ENCODE measurements at regions not wholly inside any gene's neighbourhood (a gene's known extent, or its start where the extent isn't known, plus 50 kb on each side); places are given as distances from the start of the nearest gene placed in this dataset.

- TF ChIP-seq FOXM1 (IDR thresholded peaks at IDR 0.05; ENCODE audit: low read depth, low read length) (no peak), HCFC1 (IDR thresholded peaks at IDR 0.05; ENCODE audit: low read length) (no peak), ZNF274 (IDR thresholded peaks at IDR 0.05; ENCODE audit: insufficient read depth, insufficient read length) (no peak)
Measured at GRCh38 chr9:134265078-134265477, 61.2 kb upstream of the RXRA start (continued).

GRCh38 chr9:134266418-134266817 is 59.8 kb upstream of the RXRA start:
- H3K27me3 ChIP-seq (replicated peaks in 1 of 2; ENCODE audit: control insufficient read depth in 2 of 2, insufficient read depth in 2 of 2, low read length in 1 of 2): no peaks in the 10 kb centered on the region; a peak in 3 of 4 replicates
- peaks cover 5% of the 10 kb centered on the region; the same call in 2 of the 3 replicates for H3K9me3 ChIP-seq (replicated peaks; ENCODE audit: control insufficient read depth, insufficient read depth, low read length)
- ChIA-PET POLR2A (no interaction called here), RAD21 (ENCODE audit: unreplicated experiment) (no interaction called here), SMC1A (ENCODE audit: uncharacterized antibody, unreplicated experiment) (no interaction called here), CTCF (no interaction called here)
- peaks cover 14% of the 10 kb centered on the region for H3K4me1 ChIP-seq (ENCODE audit: control insufficient read depth, insufficient read depth, low read length)
- H4K20me1 ChIP-seq (ENCODE audit: control insufficient read depth, insufficient read depth): no peaks in the 10 kb centered on the region
- FAIRE-seq (no peak), ATAC-seq (no peak), DNase-seq (ENCODE audit: low read depth, low spot score) (no peak)
- intact Hi-C loops (cut with micrococcal nuclease; ENCODE audit: unreplicated experiment) (no loop called here), in situ Hi-C loops (cut with MboI) (no loop called here)
- H3K79me2 ChIP-seq (ENCODE audit: control insufficient read depth, insufficient read depth, low read length): no peaks in the 10 kb centered on the region
- no peaks in the 10 kb centered on the region for H3K36me3 ChIP-seq (ENCODE audit: control insufficient read depth in 2 of 2, insufficient read depth in 2 of 2, low read length in 1 of 2)
- WGBS (ENCODE audit: insufficient coverage, insufficient replicate concordance, low lambda C conversion rate, missing lambda C conversion rate): 19% methylated on average over 2 of the region's 2 CpGs
- H3K9ac ChIP-seq (ENCODE audit: control insufficient read depth, insufficient read depth, low read length): no peak overlapping the region
- no peak overlapping the region for H2AFZ ChIP-seq (ENCODE audit: control insufficient read depth, low read depth, low read length)
- no TSS peak for BruUV-seq (replicated peaks)
- H3K27ac ChIP-seq (ENCODE audit: control insufficient read depth, insufficient read depth): no peak overlapping the region
- no peak overlapping the region for H3K4me3 ChIP-seq
- H3K4me2 ChIP-seq (ENCODE audit: control insufficient read depth, insufficient read depth): no peak overlapping the region
- TF ChIP-seq, protein P1, sequence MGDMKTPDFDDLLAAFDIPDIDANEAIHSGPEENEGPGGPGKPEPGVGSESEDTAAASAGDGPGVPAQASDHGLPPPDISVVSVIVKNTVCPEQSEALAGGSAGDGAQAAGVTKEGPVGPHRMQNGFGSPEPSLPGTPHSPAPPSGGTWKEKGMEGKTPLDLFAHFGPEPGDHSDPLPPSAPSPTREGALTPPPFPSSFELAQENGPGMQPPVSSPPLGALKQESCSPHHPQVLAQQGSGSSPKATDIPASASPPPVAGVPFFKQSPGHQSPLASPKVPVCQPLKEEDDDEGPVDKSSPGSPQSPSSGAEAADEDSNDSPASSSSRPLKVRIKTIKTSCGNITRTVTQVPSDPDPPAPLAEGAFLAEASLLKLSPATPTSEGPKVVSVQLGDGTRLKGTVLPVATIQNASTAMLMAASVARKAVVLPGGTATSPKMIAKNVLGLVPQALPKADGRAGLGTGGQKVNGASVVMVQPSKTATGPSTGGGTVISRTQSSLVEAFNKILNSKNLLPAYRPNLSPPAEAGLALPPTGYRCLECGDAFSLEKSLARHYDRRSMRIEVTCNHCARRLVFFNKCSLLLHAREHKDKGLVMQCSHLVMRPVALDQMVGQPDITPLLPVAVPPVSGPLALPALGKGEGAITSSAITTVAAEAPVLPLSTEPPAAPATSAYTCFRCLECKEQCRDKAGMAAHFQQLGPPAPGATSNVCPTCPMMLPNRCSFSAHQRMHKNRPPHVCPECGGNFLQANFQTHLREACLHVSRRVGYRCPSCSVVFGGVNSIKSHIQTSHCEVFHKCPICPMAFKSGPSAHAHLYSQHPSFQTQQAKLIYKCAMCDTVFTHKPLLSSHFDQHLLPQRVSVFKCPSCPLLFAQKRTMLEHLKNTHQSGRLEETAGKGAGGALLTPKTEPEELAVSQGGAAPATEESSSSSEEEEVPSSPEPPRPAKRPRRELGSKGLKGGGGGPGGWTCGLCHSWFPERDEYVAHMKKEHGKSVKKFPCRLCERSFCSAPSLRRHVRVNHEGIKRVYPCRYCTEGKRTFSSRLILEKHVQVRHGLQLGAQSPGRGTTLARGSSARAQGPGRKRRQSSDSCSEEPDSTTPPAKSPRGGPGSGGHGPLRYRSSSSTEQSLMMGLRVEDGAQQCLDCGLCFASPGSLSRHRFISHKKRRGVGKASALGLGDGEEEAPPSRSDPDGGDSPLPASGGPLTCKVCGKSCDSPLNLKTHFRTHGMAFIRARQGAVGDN (IDR thresholded peaks at IDR 0.05): no peak
- TF ChIP-seq MYC (IDR thresholded peaks at IDR 0.05; ENCODE audit: insufficient read depth, insufficient read length, insufficient replicate concordance, low read length, severe bottlenecking) (no peak), BCL11A (IDR thresholded peaks at IDR 0.05; ENCODE audit: low read depth, low read length) (no peak), ZBTB4 (CRISPR knock-in tag; IDR thresholded peaks at IDR 0.05) (no peak), HDAC2 (IDR thresholded peaks at IDR 0.05) (no peak), IRF5 (IDR thresholded peaks at IDR 0.05; ENCODE audit: borderline replicate concordance) (no peak), CBX5 (IDR thresholded peaks at IDR 0.05; ENCODE audit: low read depth) (no peak), NR2C1 (IDR thresholded peaks at IDR 0.05) (no peak), SREBF2 (IDR thresholded peaks at IDR 0.05; ENCODE audit: low read length) (no peak), BMI1 (IDR thresholded peaks at IDR 0.05; ENCODE audit: borderline replicate concordance) (no peak), PAX8 (IDR thresholded peaks at IDR 0.05) (no peak)

All from GM12878 (cell line).